ENCODE measurements at regions not wholly inside any gene's neighbourhood (a gene's known extent, or its start where the extent isn't known, plus 50 kb on each side); places are given as distances from the start of the nearest gene placed in this dataset.
"Not testable (repeated sequence)": the region's sequence is repeated elsewhere in the genome, so short reads cannot be mapped to it uniquely, and the experiment has no call there.

- no peaks in the 10 kb centered on the region for H3K36me3 Mint-ChIP-seq (ENCODE audit: low read depth)
- no peaks in the 10 kb centered on the region for H3K27me3 Mint-ChIP-seq (ENCODE audit: insufficient read depth)
- intact Hi-C loops (cut with micrococcal nuclease): no loop called here
- no peak for DNase-seq (ENCODE audit: low spot score)
- H3K4me1 Mint-ChIP-seq (ENCODE audit: low read depth): no peaks in the 10 kb centered on the region
- H3K4me3 Mint-ChIP-seq: no peak overlapping the region
- H3K27ac Mint-ChIP-seq: no peak overlapping the region
- H3K9me3 Mint-ChIP-seq: peaks cover 44% of the 10 kb centered on the region
Measured at GRCh38 chr20:30606990-30607389, 650.5 kb upstream of the DEFB115 start.

GRCh38 chr20:30610029-30610693 is 647.3 kb upstream of the DEFB115 start:
- peaks cover 42% of the 10 kb centered on the region for H3K9me3 Mint-ChIP-seq
- no peak for DNase-seq (ENCODE audit: low spot score)
- no peaks in the 10 kb centered on the region for H3K36me3 Mint-ChIP-seq (ENCODE audit: low read depth)
- intact Hi-C loops (cut with micrococcal nuclease): no loop called here
- no peak overlapping the region for H3K27ac Mint-ChIP-seq
- H3K4me1 Mint-ChIP-seq (ENCODE audit: low read depth): no peaks in the 10 kb centered on the region
- H3K27me3 Mint-ChIP-seq (ENCODE audit: insufficient read depth): no peaks in the 10 kb centered on the region
- H3K4me3 Mint-ChIP-seq: no peak overlapping the region

- no peaks in the 10 kb centered on the region for H3K36me3 Mint-ChIP-seq (ENCODE audit: low read depth)
- H3K9me3 Mint-ChIP-seq: peaks cover 42% of the 10 kb centered on the region
- no peaks in the 10 kb centered on the region for H3K27me3 Mint-ChIP-seq (ENCODE audit: insufficient read depth)
- H3K4me1 Mint-ChIP-seq (ENCODE audit: low read depth): no peaks in the 10 kb centered on the region
- H3K27ac Mint-ChIP-seq: no peak overlapping the region
- DNase-seq (ENCODE audit: low spot score): no peak
- no peak overlapping the region for H3K4me3 Mint-ChIP-seq
- intact Hi-C loops (cut with micrococcal nuclease): no loop called here
Measured at GRCh38 chr20:30610751-30611150, 646.7 kb upstream of the DEFB115 start.

GRCh38 chr20:30611239-30611984 is 646.1 kb upstream of the DEFB115 start:
- Mint-ChIP-seq H3K4me3 (no peak overlapping the region), H3K36me3 (ENCODE audit: low read depth) (no peaks in the 10 kb centered on the region), H3K9me3 (peaks cover 35% of the 10 kb centered on the region), H3K27ac (no peak overlapping the region), H3K27me3 (ENCODE audit: insufficient read depth) (no peaks in the 10 kb centered on the region), H3K4me1 (ENCODE audit: low read depth) (no peaks in the 10 kb centered on the region)
- intact Hi-C loops (cut with micrococcal nuclease): no loop called here
- DNase-seq (ENCODE audit: low spot score): no peak

GRCh38 chr20:30612344-30612743 is 645.1 kb upstream of the DEFB115 start:
- H3K4me1 Mint-ChIP-seq (ENCODE audit: low read depth): no peaks in the 10 kb centered on the region
- no peak overlapping the region for H3K4me3 Mint-ChIP-seq
- H3K27ac Mint-ChIP-seq: no peak overlapping the region
- no peak for DNase-seq (ENCODE audit: low spot score)
- no peaks in the 10 kb centered on the region for H3K27me3 Mint-ChIP-seq (ENCODE audit: insufficient read depth)
- peaks cover 29% of the 10 kb centered on the region for H3K9me3 Mint-ChIP-seq
- H3K36me3 Mint-ChIP-seq (ENCODE audit: low read depth): no peaks in the 10 kb centered on the region
- intact Hi-C loops (cut with micrococcal nuclease): no loop called here

GRCh38 chr20:30621346-30621745 is 636.1 kb upstream of the DEFB115 start:
- intact Hi-C loops (cut with micrococcal nuclease); H3K4me3 Mint-ChIP-seq; H3K4me1 Mint-ChIP-seq (ENCODE audit: low read depth); DNase-seq (ENCODE audit: low spot score); H3K27me3 Mint-ChIP-seq (ENCODE audit: insufficient read depth); H3K27ac Mint-ChIP-seq; H3K36me3 Mint-ChIP-seq (ENCODE audit: low read depth): not testable (repeated sequence)
- H3K9me3 Mint-ChIP-seq: peaks cover 13% of the 10 kb centered on the region

GRCh38 chr20:30624310-30624709 is 633.2 kb upstream of the DEFB115 start:
- H3K27ac Mint-ChIP-seq; intact Hi-C loops (cut with micrococcal nuclease); H3K36me3 Mint-ChIP-seq (ENCODE audit: low read depth); DNase-seq (ENCODE audit: low spot score); H3K4me1 Mint-ChIP-seq (ENCODE audit: low read depth); H3K4me3 Mint-ChIP-seq; H3K27me3 Mint-ChIP-seq (ENCODE audit: insufficient read depth): not testable (repeated sequence)
- peaks cover 13% of the 10 kb centered on the region for H3K9me3 Mint-ChIP-seq

GRCh38 chr20:30629376-30629775 is 628.1 kb upstream of the DEFB115 start:
- intact Hi-C loops (cut with micrococcal nuclease); H3K27me3 Mint-ChIP-seq (ENCODE audit: insufficient read depth); H3K27ac Mint-ChIP-seq; H3K4me3 Mint-ChIP-seq; H3K36me3 Mint-ChIP-seq (ENCODE audit: low read depth); H3K4me1 Mint-ChIP-seq (ENCODE audit: low read depth); DNase-seq (ENCODE audit: low spot score): not testable (repeated sequence)
- H3K9me3 Mint-ChIP-seq: peaks cover 34% of the 10 kb centered on the region

- intact Hi-C loops (cut with micrococcal nuclease): no loop called here
- no peaks in the 10 kb centered on the region for H3K36me3 Mint-ChIP-seq (ENCODE audit: low read depth)
- no peak for DNase-seq (ENCODE audit: low spot score)
- no peaks in the 10 kb centered on the region for H3K27me3 Mint-ChIP-seq (ENCODE audit: insufficient read depth)
- H3K4me1 Mint-ChIP-seq (ENCODE audit: low read depth): no peaks in the 10 kb centered on the region
- no peak overlapping the region for H3K4me3 Mint-ChIP-seq
- H3K27ac Mint-ChIP-seq: no peak overlapping the region
- H3K9me3 Mint-ChIP-seq: peaks cover 40% of the 10 kb centered on the region
Measured at GRCh38 chr20:30630761-30631160, 626.7 kb upstream of the DEFB115 start.

GRCh38 chr20:30631261-30631789 is 626.1 kb upstream of the DEFB115 start:
- H3K36me3 Mint-ChIP-seq (ENCODE audit: low read depth); DNase-seq (ENCODE audit: low spot score); H3K27me3 Mint-ChIP-seq (ENCODE audit: insufficient read depth); H3K4me1 Mint-ChIP-seq (ENCODE audit: low read depth); H3K27ac Mint-ChIP-seq; intact Hi-C loops (cut with micrococcal nuclease); H3K4me3 Mint-ChIP-seq: not testable (repeated sequence)
- peaks cover 43% of the 10 kb centered on the region for H3K9me3 Mint-ChIP-seq

- H3K27me3 Mint-ChIP-seq (ENCODE audit: insufficient read depth); H3K36me3 Mint-ChIP-seq (ENCODE audit: low read depth); H3K4me1 Mint-ChIP-seq (ENCODE audit: low read depth); H3K4me3 Mint-ChIP-seq; H3K27ac Mint-ChIP-seq; intact Hi-C loops (cut with micrococcal nuclease); DNase-seq (ENCODE audit: low spot score): not testable (repeated sequence)
- peaks cover 41% of the 10 kb centered on the region for H3K9me3 Mint-ChIP-seq
Measured at GRCh38 chr20:30632773-30633172, 624.7 kb upstream of the DEFB115 start.

GRCh38 chr20:30641522-30641921 is 615.9 kb upstream of the DEFB115 start:
- H3K27me3 Mint-ChIP-seq (ENCODE audit: insufficient read depth); H3K36me3 Mint-ChIP-seq (ENCODE audit: low read depth); H3K27ac Mint-ChIP-seq; H3K4me3 Mint-ChIP-seq; H3K4me1 Mint-ChIP-seq (ENCODE audit: low read depth); intact Hi-C loops (cut with micrococcal nuclease); DNase-seq (ENCODE audit: low spot score): not testable (repeated sequence)
- peaks cover 26% of the 10 kb centered on the region for H3K9me3 Mint-ChIP-seq

GRCh38 chr20:30660982-30661381 is 596.5 kb upstream of the DEFB115 start:
- intact Hi-C loops (cut with micrococcal nuclease); H3K36me3 Mint-ChIP-seq (ENCODE audit: low read depth); H3K4me1 Mint-ChIP-seq (ENCODE audit: low read depth); H3K27me3 Mint-ChIP-seq (ENCODE audit: insufficient read depth); H3K4me3 Mint-ChIP-seq; H3K9me3 Mint-ChIP-seq; H3K27ac Mint-ChIP-seq; DNase-seq (ENCODE audit: low spot score): not testable (repeated sequence)
